ENCODE measurements at regions not wholly inside any gene's neighbourhood (a gene's known extent, or its start where the extent isn't known, plus 50 kb on each side); places are given as distances from the start of the nearest gene placed in this dataset.

- Mint-ChIP-seq H3K27me3 (ENCODE audit: unreplicated experiment) (no peaks in the 10 kb centered on the region), H3K4me3 (ENCODE audit: unreplicated experiment) (no peak overlapping the region), H3K36me3 (ENCODE audit: low read depth, unreplicated experiment) (no peaks in the 10 kb centered on the region), H3K9me3 (ENCODE audit: unreplicated experiment) (no peaks in the 10 kb centered on the region), H3K4me1 (ENCODE audit: unreplicated experiment) (no peaks in the 10 kb centered on the region), H3K27ac (ENCODE audit: unreplicated experiment) (no peak overlapping the region)
- no peak for DNase-seq (ENCODE audit: low spot score)
- TF ChIP-seq, protein P1, sequence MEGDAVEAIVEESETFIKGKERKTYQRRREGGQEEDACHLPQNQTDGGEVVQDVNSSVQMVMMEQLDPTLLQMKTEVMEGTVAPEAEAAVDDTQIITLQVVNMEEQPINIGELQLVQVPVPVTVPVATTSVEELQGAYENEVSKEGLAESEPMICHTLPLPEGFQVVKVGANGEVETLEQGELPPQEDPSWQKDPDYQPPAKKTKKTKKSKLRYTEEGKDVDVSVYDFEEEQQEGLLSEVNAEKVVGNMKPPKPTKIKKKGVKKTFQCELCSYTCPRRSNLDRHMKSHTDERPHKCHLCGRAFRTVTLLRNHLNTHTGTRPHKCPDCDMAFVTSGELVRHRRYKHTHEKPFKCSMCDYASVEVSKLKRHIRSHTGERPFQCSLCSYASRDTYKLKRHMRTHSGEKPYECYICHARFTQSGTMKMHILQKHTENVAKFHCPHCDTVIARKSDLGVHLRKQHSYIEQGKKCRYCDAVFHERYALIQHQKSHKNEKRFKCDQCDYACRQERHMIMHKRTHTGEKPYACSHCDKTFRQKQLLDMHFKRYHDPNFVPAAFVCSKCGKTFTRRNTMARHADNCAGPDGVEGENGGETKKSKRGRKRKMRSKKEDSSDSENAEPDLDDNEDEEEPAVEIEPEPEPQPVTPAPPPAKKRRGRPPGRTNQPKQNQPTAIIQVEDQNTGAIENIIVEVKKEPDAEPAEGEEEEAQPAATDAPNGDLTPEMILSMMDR (IDR thresholded peaks at IDR 0.05; ENCODE audit: unreplicated experiment): no peak
Measured at GRCh38 chr15:46178138-46178537, 543.3 kb downstream of the SQOR start.

GRCh38 chr15:46207341-46207740 is 572.5 kb downstream of the SQOR start:
- TF ChIP-seq, protein P1 (IDR thresholded peaks at IDR 0.05; ENCODE audit: unreplicated experiment): no peak
- Mint-ChIP-seq H3K4me1 (ENCODE audit: unreplicated experiment) (no peaks in the 10 kb centered on the region), H3K27ac (ENCODE audit: unreplicated experiment) (no peak overlapping the region), H3K36me3 (ENCODE audit: low read depth, unreplicated experiment) (no peaks in the 10 kb centered on the region), H3K27me3 (ENCODE audit: unreplicated experiment) (peaks cover 2% of the 10 kb centered on the region), H3K4me3 (ENCODE audit: unreplicated experiment) (no peak overlapping the region), H3K9me3 (ENCODE audit: unreplicated experiment) (peaks cover 11% of the 10 kb centered on the region)
- DNase-seq (ENCODE audit: low spot score): no peak

DNA sequence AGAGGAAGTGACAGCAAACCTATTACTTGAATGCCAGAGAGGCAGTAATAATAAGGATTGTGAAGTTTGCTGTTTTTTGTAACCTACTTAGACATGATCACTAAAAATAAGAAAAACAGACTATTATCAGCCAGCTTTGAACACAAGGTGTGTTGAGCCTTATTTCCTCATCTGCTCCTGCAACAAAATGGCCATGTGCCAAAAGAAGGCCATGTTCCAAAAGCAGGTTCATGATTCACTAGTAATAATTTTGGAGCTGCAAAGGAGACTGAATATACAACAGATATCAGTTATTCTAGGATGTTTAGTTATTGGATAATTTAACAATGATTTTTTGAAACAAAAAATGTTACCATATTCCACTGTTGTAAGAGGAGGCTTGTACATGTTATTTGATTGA is 578.7 kb downstream of the SQOR start:
- TF ChIP-seq, protein P1 (IDR thresholded peaks at IDR 0.05; ENCODE audit: unreplicated experiment): no peak
- Mint-ChIP-seq H3K4me1 (ENCODE audit: unreplicated experiment) (no peaks in the 10 kb centered on the region), H3K27me3 (ENCODE audit: unreplicated experiment) (peaks cover 3% of the 10 kb centered on the region), H3K4me3 (ENCODE audit: unreplicated experiment) (no peak overlapping the region), H3K36me3 (ENCODE audit: low read depth, unreplicated experiment) (no peaks in the 10 kb centered on the region), H3K9me3 (ENCODE audit: unreplicated experiment) (peaks cover 11% of the 10 kb centered on the region), H3K27ac (ENCODE audit: unreplicated experiment) (no peak overlapping the region)
- no peak for DNase-seq (ENCODE audit: low spot score)

DNA sequence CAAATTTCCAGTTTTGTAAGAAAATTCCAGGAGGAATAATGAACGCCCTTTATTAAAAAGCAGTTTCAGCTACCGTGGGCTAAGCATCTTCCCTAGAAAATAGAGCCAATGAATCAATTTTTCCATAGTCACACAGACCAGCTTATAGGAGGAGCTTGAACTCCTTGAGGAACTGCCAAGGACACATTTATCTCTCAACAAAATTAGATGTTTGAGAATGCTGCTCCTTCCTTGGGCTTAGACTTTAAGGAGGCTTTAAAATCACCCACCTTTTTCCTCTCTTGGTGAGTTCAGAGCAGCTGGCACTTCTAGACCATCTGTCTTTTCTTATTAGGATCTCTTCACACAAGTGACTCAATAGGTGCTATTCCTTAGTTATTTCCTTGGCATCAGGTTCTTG is 588.0 kb downstream of the SQOR start:
- Mint-ChIP-seq H3K4me1 (ENCODE audit: unreplicated experiment) (no peaks in the 10 kb centered on the region), H3K4me3 (ENCODE audit: unreplicated experiment) (no peak overlapping the region), H3K27ac (ENCODE audit: unreplicated experiment) (no peak overlapping the region), H3K27me3 (ENCODE audit: unreplicated experiment) (peaks cover 2% of the 10 kb centered on the region), H3K36me3 (ENCODE audit: low read depth, unreplicated experiment) (no peaks in the 10 kb centered on the region), H3K9me3 (ENCODE audit: unreplicated experiment) (peaks cover 17% of the 10 kb centered on the region)
- DNase-seq (ENCODE audit: low spot score): no peak
- TF ChIP-seq, protein P1 (IDR thresholded peaks at IDR 0.05; ENCODE audit: unreplicated experiment): no peak

GRCh38 chr15:46229263-46229662 is 594.4 kb downstream of the SQOR start:
- Mint-ChIP-seq H3K27ac (ENCODE audit: unreplicated experiment) (no peak overlapping the region), H3K9me3 (ENCODE audit: unreplicated experiment) (peaks cover 3% of the 10 kb centered on the region), H3K4me1 (ENCODE audit: unreplicated experiment) (no peaks in the 10 kb centered on the region), H3K36me3 (ENCODE audit: low read depth, unreplicated experiment) (no peaks in the 10 kb centered on the region), H3K27me3 (ENCODE audit: unreplicated experiment) (peaks cover 2% of the 10 kb centered on the region), H3K4me3 (ENCODE audit: unreplicated experiment) (no peak overlapping the region)
- TF ChIP-seq, protein P1 (IDR thresholded peaks at IDR 0.05; ENCODE audit: unreplicated experiment): no peak
- no peak for DNase-seq (ENCODE audit: low spot score)

Data from endothelial cell (in vitro differentiated cells).